Pancreas (tissue), 10 donors: ENCODE measurements at regions not wholly inside any gene's neighbourhood (a gene's known extent, or its start where the extent isn't known, plus 50 kb on each side); places are given as distances from the start of the nearest gene placed in this dataset.

Experiments
- ATAC-seq, 4 donors: fragments of 200-7000 bp; cut with Tn5 transposase; one replicate each; pipeline versions ENCODE4 v1.8.0 to v1.9.1; 2020; ENCODE audit warnings: mild to moderate bottlenecking in 4 of 4, moderate library complexity in 4 of 4
- DNase-seq, 6 donors: peaks; one replicate each; pipeline ENCODE4 v3.0.0-alpha.2; 2020
- FAIRE-seq: peaks from 2 replicates; lab custom pipeline; 2012; peaks lifted over from hg19 to GRCh38; lab: Jason Lieb, UNC
- H3K27ac ChIP-seq, 4 donors: fragments of 200-600 bp; sonication (generic); 1 replicate in 3 of 4; 2 replicates in 1 of 4; pipeline versions ENCODE4 v1.5.0 to v1.8.0; 2020
- H3K27me3 ChIP-seq, 4 donors: fragments of 200-600 bp; one replicate each; pipeline ENCODE4 v1.8.0; 2021
- H3K36me3 ChIP-seq, 3 donors: fragments of 200-600 bp; sonication (generic) in 1 of 3; one replicate each; pipeline versions ENCODE4 v1.5.0 to v1.8.0; 2020 to 2021
- H3K4me1 ChIP-seq, 3 donors: fragments of 200-600 bp; one replicate each; pipeline ENCODE4 v1.8.0; 2021
- H3K4me3 ChIP-seq, 4 donors: fragments of 200-600 bp; sonication (generic) in 2 of 4; one replicate each; pipeline versions ENCODE4 v1.5.0 to v1.8.0; 2020 to 2021
- H3K9me3 ChIP-seq, 4 donors: fragments of 200-600 bp; one replicate each; pipeline ENCODE4 v1.8.0; 2021
- WGBS, 2 donors: extraction: QIAGEN DNeasy Blood & Tissue Kit; methylation state at CpG; one replicate each; pipeline ENCODE4 v1.1.7; 2013; 5-methylcytosine and 5-hydroxymethylcytosine counted together
- intact Hi-C, 3 donors: fragments of 100-400 bp; cut with DNase I; formaldehyde crosslinking; loops; one replicate each; pipeline versions ENCODE4 v1.11.1 to v1.14.2; 2022
- TF ChIP-seq, protein P1 (sequence below), 4 donors: fragments of 200-600 bp; sonication (generic) in 3 of 4; IDR thresholded peaks; one replicate each; pipeline versions ENCODE4 v1.5.0 to v1.8.0; 2021; ENCODE audit warnings: antibody characterized with exemption in 4 of 4
- donor health status: healthy with polysubstance abuse.
- donor health status: DM: no; HTN: no; CAD: no; lungs with moderate emphysema.
- donor health status: DM: no; HTN: no; CAD: no.
- donor health status: control.
- donor health status: control.
- donor health status: Bipolar disorder and iron deficiency.
- donor health status: DM: yes; HTN: yes; CAD: no.
- donor health status: DM: no; HTN: no; CAD: no.
- donor health status: DM: no; HTN: no; CAD: no.
- donor health status: DM: yes; HTN: yes; CAD: no.

DNA sequence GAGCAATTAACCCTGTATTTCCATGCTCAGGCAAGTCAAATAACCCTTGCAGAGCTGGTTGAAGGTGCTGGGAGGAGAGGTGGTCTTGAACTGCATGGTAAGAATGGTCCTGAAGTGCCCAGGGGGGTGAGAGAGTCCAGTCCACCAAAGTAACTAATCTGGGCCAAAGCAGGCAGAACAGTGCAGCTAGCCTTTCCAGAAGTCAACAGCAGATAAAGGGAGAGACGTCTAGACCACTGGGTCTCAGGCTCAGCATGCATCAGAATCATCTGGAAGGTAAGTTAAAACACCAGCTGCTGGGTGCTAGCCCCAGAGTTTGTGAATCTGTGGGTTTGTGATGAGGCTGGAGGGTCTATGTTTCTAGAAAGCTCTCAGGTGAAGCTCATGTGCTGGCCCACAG, 232.3 kb upstream of the ECI2 start:
- Histone ChIP-seq H3K27me3 (no peaks in the 10 kb centered on the region), H3K4me3 (no peak overlapping the region), H3K4me1 (peaks cover 0 to 4% (median 3%) of the 10 kb centered on the region in 3 donors), H3K9me3 (no peaks in the 10 kb centered on the region), H3K36me3 (no peaks in the 10 kb centered on the region), H3K27ac (no peak overlapping the region)
- intact Hi-C loops = no loop called here
- TF ChIP-seq, protein P1, sequence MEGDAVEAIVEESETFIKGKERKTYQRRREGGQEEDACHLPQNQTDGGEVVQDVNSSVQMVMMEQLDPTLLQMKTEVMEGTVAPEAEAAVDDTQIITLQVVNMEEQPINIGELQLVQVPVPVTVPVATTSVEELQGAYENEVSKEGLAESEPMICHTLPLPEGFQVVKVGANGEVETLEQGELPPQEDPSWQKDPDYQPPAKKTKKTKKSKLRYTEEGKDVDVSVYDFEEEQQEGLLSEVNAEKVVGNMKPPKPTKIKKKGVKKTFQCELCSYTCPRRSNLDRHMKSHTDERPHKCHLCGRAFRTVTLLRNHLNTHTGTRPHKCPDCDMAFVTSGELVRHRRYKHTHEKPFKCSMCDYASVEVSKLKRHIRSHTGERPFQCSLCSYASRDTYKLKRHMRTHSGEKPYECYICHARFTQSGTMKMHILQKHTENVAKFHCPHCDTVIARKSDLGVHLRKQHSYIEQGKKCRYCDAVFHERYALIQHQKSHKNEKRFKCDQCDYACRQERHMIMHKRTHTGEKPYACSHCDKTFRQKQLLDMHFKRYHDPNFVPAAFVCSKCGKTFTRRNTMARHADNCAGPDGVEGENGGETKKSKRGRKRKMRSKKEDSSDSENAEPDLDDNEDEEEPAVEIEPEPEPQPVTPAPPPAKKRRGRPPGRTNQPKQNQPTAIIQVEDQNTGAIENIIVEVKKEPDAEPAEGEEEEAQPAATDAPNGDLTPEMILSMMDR (IDR thresholded peaks at IDR 0.05) = no peak
- ATAC-seq (no peak), FAIRE-seq (no peak), DNase-seq (no peak)
- WGBS, 2 donors = 58 to 83% methylated on average over 1 of the region's 1 CpG

DNA sequence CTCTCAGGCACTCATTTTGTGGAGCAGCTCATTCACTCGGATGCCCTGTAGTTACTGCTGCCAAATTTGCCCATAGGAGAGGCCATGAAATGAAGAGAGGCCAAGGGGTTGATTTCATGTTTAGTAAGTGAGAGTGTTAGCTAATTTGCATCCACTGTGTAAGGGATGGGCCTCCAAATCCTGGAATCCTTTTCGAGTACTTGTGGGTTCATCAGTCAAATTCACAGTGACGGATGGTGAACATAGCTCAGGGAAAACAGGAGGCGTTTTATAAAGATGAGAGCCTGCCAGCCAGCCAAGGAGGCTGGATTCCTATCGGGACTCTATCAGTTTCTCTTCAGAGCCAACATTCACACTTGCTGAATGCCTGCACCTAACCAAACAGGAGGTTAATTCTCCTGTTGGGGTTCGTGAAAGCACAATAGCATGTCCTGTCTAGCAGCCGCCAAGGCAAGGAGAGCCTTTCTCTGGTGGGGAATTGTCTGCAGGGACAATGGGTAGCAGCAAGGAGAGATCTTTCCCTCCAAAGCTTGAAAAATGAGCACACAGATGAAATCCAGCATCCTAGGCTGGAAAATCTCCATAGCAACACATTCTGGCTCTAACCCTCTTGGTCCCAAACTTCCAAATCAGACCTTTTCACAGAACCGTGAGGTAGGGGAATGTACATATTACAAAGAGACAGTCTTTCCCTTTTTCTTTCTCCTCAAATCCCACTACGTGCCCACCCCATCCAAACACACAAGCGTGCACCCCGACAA, 231.4 kb upstream of the ECI2 start:
- FAIRE-seq = no peak
- H3K36me3 ChIP-seq = no peaks in the 10 kb centered on the region
- H3K27ac ChIP-seq = no peak overlapping the region
- no peak for ATAC-seq
- H3K4me3 ChIP-seq = no peak overlapping the region
- TF ChIP-seq, protein P1 (IDR thresholded peaks at IDR 0.05) = no peak
- H3K9me3 ChIP-seq = no peaks in the 10 kb centered on the region
- H3K4me1 ChIP-seq = peaks cover 0 to 4% (median 3%) of the 10 kb centered on the region in 3 donors
- WGBS, 2 donors = 77 to 82% methylated on average over 11 of the region's 11 CpGs
- no peaks in the 10 kb centered on the region for H3K27me3 ChIP-seq
- no peak for DNase-seq
- intact Hi-C loops = no loop called here

DNA sequence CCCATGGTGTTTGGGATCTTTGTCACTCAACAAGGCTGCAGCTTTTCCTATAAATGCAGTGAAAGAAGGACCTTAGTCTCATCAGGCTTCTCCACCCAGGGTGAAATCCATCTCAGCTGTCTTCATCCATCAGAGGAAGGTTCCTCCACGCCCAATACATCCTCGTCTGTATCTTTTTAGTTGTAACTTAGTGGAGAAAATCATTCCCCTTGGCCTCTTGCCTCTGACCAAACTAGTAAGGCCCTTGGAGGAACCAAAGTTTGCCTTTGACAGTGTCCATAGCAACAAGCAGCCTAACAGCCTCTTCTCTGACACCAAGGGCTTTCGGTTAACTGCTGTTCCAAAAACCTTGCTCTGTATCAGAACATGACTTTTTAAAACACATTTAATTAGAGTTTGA, 230.3 kb upstream of the ECI2 start:
- Histone ChIP-seq H3K27me3 (no peaks in the 10 kb centered on the region), H3K4me3 (no peak overlapping the region), H3K9me3 (no peaks in the 10 kb centered on the region), H3K4me1 (peaks cover 0 to 4% (median 3%) of the 10 kb centered on the region in 3 donors), H3K27ac (no peak overlapping the region), H3K36me3 (no peaks in the 10 kb centered on the region)
- 85 to 91% methylated on average over 3 of the region's 3 CpGs for WGBS, 2 donors
- FAIRE-seq (no peak), ATAC-seq (no peak), DNase-seq (no peak)
- intact Hi-C loops = no loop called here
- TF ChIP-seq, protein P1 (IDR thresholded peaks at IDR 0.05) = no peak

DNA sequence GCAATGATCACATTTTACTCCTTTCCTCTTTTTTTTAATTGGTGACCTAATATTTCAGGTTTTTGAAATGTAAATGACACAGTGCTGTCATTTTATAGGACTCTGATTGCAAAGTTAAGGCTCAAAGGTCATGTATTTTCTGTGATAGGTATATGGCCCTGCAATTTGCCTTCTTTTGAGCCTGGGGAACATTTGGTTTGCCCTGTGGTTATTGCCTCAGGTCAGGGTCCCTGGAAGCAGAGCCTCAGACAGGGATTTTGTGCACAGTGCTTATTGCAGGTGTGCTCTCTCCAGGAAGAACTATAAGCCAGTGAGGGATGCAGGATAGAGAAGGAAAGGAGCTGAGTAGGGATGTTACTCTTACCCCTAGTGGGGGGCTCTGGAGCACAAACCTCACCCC, 229.3 kb upstream of the ECI2 start:
- FAIRE-seq (no peak), DNase-seq (no peak), ATAC-seq (no peak)
- TF ChIP-seq, protein P1 (IDR thresholded peaks at IDR 0.05) = no peak
- intact Hi-C loops = no loop called here
- no peaks in the 10 kb centered on the region for H3K9me3 ChIP-seq
- H3K4me3 ChIP-seq = no peak overlapping the region
- no peak overlapping the region for H3K27ac ChIP-seq
- no peaks in the 10 kb centered on the region for H3K27me3 ChIP-seq
- H3K4me1 ChIP-seq = peaks cover 0 to 4% (median 3%) of the 10 kb centered on the region in 3 donors
- H3K36me3 ChIP-seq = no peaks in the 10 kb centered on the region

DNA sequence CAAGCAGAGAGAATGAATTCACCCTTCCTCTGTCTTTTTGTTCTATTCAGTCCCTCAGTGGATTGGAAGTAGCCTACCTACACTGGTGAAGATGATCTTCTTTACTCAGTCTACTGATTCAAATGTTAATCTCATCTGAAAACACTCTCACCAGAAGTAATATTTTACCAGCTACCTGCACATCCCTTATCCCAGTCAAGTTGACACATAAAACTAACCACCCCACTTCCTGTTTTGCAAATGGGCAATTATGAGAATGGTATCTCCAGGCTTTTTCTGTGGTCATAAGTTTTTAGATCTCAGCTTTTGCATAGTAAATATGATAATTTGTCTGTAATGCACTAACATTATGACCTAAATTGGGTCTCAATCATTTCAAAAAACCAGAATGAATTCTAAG, 228.8 kb upstream of the ECI2 start:
- Histone ChIP-seq H3K36me3 (no peaks in the 10 kb centered on the region), H3K4me1 (peaks cover 0 to 4% (median 3%) of the 10 kb centered on the region in 3 donors), H3K4me3 (no peak overlapping the region), H3K9me3 (no peaks in the 10 kb centered on the region), H3K27me3 (no peaks in the 10 kb centered on the region), H3K27ac (no peak overlapping the region)
- intact Hi-C loops = no loop called here
- ATAC-seq = no peak
- DNase-seq = no peak
- TF ChIP-seq, protein P1 (IDR thresholded peaks at IDR 0.05) = no peak
- no peak for FAIRE-seq
